CD4-positive, CD25-positive, alpha-beta regulatory T cell (primary cell): ENCODE measurements at regions not wholly inside any gene's neighbourhood (a gene's known extent, or its start where the extent isn't known, plus 50 kb on each side); places are given as distances from the start of the nearest gene placed in this dataset.

Experiments
- ATAC-seq, 2 donors: fragments of 150-1000 bp; cut with Tn5 transposase; one replicate each; pipeline ENCODE4 v1.10.0; 2021; ENCODE audit warnings: low read depth in 2 of 2, moderate number of reproducible peaks in 2 of 2, moderate library complexity in 1 of 2
- DNase-seq, 3 donors: peaks; one replicate each; pipeline versions ENCODE4 v3.0.0 to v3.0.0-alpha.2; 2012 to 2022; ENCODE audit warnings: mixed read lengths in 1 of 3
- H3K27ac ChIP-seq: one replicate; pipeline ENCODE4 v1.7.0; 2013; ENCODE audit warnings: mild to moderate bottlenecking, low read length; ENCODE audit not compliant: insufficient read depth, poor library complexity, severe bottlenecking
- H3K27me3 ChIP-seq: one replicate; pipeline ENCODE4 v1.7.0; 2013; ENCODE audit warnings: low read length; ENCODE audit not compliant: control insufficient read depth, insufficient read depth
- H3K36me3 ChIP-seq: one replicate; pipeline ENCODE4 v1.7.0; 2013; ENCODE audit warnings: mild to moderate bottlenecking, low read length, moderate library complexity; ENCODE audit not compliant: control insufficient read depth, insufficient read depth
- H3K4me1 ChIP-seq: 2 replicates; pipeline ENCODE4 v1.7.0; 2013; ENCODE audit warnings: mild to moderate bottlenecking, low read length; ENCODE audit not compliant: insufficient read depth, control insufficient read depth, poor library complexity, severe bottlenecking
- H3K4me3 ChIP-seq: one replicate; pipeline ENCODE4 v1.7.0; 2013; ENCODE audit warnings: low read depth, mild to moderate bottlenecking, low read length, moderate library complexity
- H3K9me3 ChIP-seq, 2 experiments: 1 replicate in 1 of 2; 2 replicates in 1 of 2; pipeline ENCODE4 v1.7.0; 2013; ENCODE audit warnings: low read length in 2 of 2, mild to moderate bottlenecking in 1 of 2, moderate library complexity in 1 of 2; ENCODE audit not compliant: control insufficient read depth in 2 of 2
- H3K27ac Mint-ChIP-seq, 3 donors: one replicate each; pipeline ENCODE4 v1.8.0; 2020 to 2022; ENCODE audit warnings: mild to moderate bottlenecking in 3 of 3, mixed read lengths in 3 of 3, moderate library complexity in 2 of 3
- H3K27me3 Mint-ChIP-seq: one replicate; pipeline ENCODE4 v1.8.0; 2022; ENCODE audit warnings: mild to moderate bottlenecking, mixed read lengths
- H3K36me3 Mint-ChIP-seq: one replicate; pipeline ENCODE4 v1.8.0; 2020; ENCODE audit warnings: mixed read lengths
- H3K4me1 Mint-ChIP-seq, 4 donors: one replicate each; pipeline ENCODE4 v1.8.0; 2020 to 2022; ENCODE audit warnings: mixed read lengths in 4 of 4, mild to moderate bottlenecking in 1 of 4
- H3K4me3 Mint-ChIP-seq, 4 donors: one replicate each; pipeline ENCODE4 v1.8.0; 2020 to 2022; ENCODE audit warnings: mild to moderate bottlenecking in 4 of 4, mixed read lengths in 4 of 4, moderate library complexity in 3 of 4
- H3K9me3 Mint-ChIP-seq, 7 donors: one replicate each; pipeline ENCODE4 v1.8.0; 2020 to 2022; ENCODE audit warnings: mixed read lengths in 7 of 7, mild to moderate bottlenecking in 3 of 7, moderate library complexity in 2 of 7

GRCh38 chr6:6497541-6497940 is 91.0 kb upstream of the LY86 start:
- no peaks in the 10 kb centered on the region for H3K4me1 Mint-ChIP-seq
- H3K4me1 ChIP-seq, result no peaks in the 10 kb centered on the region
- ATAC-seq, result no peak
- no peak overlapping the region for H3K4me3 Mint-ChIP-seq
- H3K27me3 ChIP-seq, result no peaks in the 10 kb centered on the region
- no peak overlapping the region for H3K27ac ChIP-seq
- H3K36me3 Mint-ChIP-seq, result no peaks in the 10 kb centered on the region
- no peak overlapping the region for H3K4me3 ChIP-seq
- no peaks in the 10 kb centered on the region for H3K9me3 ChIP-seq
- no peak for DNase-seq
- H3K36me3 ChIP-seq, result no peaks in the 10 kb centered on the region
- peaks cover 0 to 1% (median 0%) of the 10 kb centered on the region in 7 donors for H3K9me3 Mint-ChIP-seq
- peaks cover 6% of the 10 kb centered on the region for H3K27me3 Mint-ChIP-seq
- H3K27ac Mint-ChIP-seq, result no peak overlapping the region

DNA sequence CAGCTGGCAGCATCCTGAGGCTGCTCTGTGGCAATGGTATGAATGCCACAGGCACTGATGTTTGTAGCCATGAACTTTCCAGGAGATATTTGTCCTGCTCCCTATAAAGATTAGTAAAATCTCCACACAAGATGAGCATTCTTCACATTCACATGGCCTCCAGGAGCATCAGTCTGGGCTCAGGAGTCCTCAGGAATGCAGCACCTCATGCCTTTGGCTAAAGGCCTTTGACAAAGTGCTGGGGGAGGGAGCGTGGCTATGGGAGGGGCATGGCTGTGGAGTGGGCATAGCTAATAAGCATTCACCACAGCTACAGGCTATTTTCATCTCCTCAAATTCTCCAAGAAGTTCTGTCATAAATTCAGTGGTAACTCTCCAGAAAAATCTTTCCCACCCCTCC is 90.5 kb upstream of the LY86 start:
- H3K4me3 Mint-ChIP-seq, result no peak overlapping the region
- H3K9me3 Mint-ChIP-seq, result peaks cover 0 to 1% (median 0%) of the 10 kb centered on the region in 7 donors
- Histone ChIP-seq H3K27me3 (no peaks in the 10 kb centered on the region), H3K27ac (no peak overlapping the region), H3K4me3 (no peak overlapping the region), H3K4me1 (no peaks in the 10 kb centered on the region), H3K36me3 (no peaks in the 10 kb centered on the region), H3K9me3 (no peaks in the 10 kb centered on the region)
- no peak overlapping the region for H3K27ac Mint-ChIP-seq
- no peak for ATAC-seq
- no peaks in the 10 kb centered on the region for H3K36me3 Mint-ChIP-seq
- DNase-seq, result no peak
- no peaks in the 10 kb centered on the region for H3K4me1 Mint-ChIP-seq
- H3K27me3 Mint-ChIP-seq, result peaks cover 7% of the 10 kb centered on the region

GRCh38 chr6:6503191-6503590 is 85.3 kb upstream of the LY86 start:
- no peak for DNase-seq
- Mint-ChIP-seq H3K27me3 (peaks cover 17% of the 10 kb centered on the region), H3K27ac (no peak overlapping the region), H3K9me3 (peaks cover 0 to 4% (median 0%) of the 10 kb centered on the region in 7 donors), H3K4me3 (no peak overlapping the region), H3K4me1 (no peaks in the 10 kb centered on the region), H3K36me3 (no peaks in the 10 kb centered on the region)
- no peaks in the 10 kb centered on the region for H3K36me3 ChIP-seq
- no peak overlapping the region for H3K27ac ChIP-seq
- no peak for ATAC-seq
- H3K9me3 ChIP-seq, result no peaks in the 10 kb centered on the region
- H3K27me3 ChIP-seq, result no peaks in the 10 kb centered on the region
- no peak overlapping the region for H3K4me3 ChIP-seq
- no peaks in the 10 kb centered on the region for H3K4me1 ChIP-seq

GRCh38 chr6:6505111-6505510 is 83.4 kb upstream of the LY86 start:
- Histone ChIP-seq H3K4me1 (no peaks in the 10 kb centered on the region), H3K27ac (no peak overlapping the region), H3K4me3 (no peak overlapping the region), H3K36me3 (no peaks in the 10 kb centered on the region), H3K27me3 (no peaks in the 10 kb centered on the region), H3K9me3 (no peaks in the 10 kb centered on the region)
- DNase-seq, result no peak
- no peaks in the 10 kb centered on the region for H3K4me1 Mint-ChIP-seq
- H3K9me3 Mint-ChIP-seq, result peaks cover 0 to 5% (median 1%) of the 10 kb centered on the region in 7 donors
- peaks cover 26% of the 10 kb centered on the region for H3K27me3 Mint-ChIP-seq
- no peak overlapping the region for H3K4me3 Mint-ChIP-seq
- no peak for ATAC-seq
- H3K27ac Mint-ChIP-seq, result peak overlapping the region in 1 of 3 donors; percentile 21
- no peaks in the 10 kb centered on the region for H3K36me3 Mint-ChIP-seq

GRCh38 chr6:6508643-6509042 is 79.9 kb upstream of the LY86 start:
- no peaks in the 10 kb centered on the region for H3K9me3 ChIP-seq
- H3K4me3 Mint-ChIP-seq, result no peak overlapping the region
- no peak overlapping the region for H3K27ac Mint-ChIP-seq
- H3K27ac ChIP-seq, result no peak overlapping the region
- no peak for ATAC-seq
- H3K4me1 ChIP-seq, result no peaks in the 10 kb centered on the region
- H3K36me3 ChIP-seq, result no peaks in the 10 kb centered on the region
- H3K4me1 Mint-ChIP-seq, result no peaks in the 10 kb centered on the region
- no peaks in the 10 kb centered on the region for H3K36me3 Mint-ChIP-seq
- DNase-seq, result no peak
- H3K4me3 ChIP-seq, result no peak overlapping the region
- H3K27me3 Mint-ChIP-seq, result peaks cover 17% of the 10 kb centered on the region
- H3K27me3 ChIP-seq, result no peaks in the 10 kb centered on the region
- peaks cover 0 to 5% (median 0%) of the 10 kb centered on the region in 7 donors for H3K9me3 Mint-ChIP-seq

GRCh38 chr6:6509284-6509683 is 79.2 kb upstream of the LY86 start:
- no peaks in the 10 kb centered on the region for H3K36me3 ChIP-seq
- H3K27ac Mint-ChIP-seq, result no peak overlapping the region
- H3K4me3 ChIP-seq, result no peak overlapping the region
- no peaks in the 10 kb centered on the region for H3K9me3 ChIP-seq
- DNase-seq, result no peak
- peaks cover 14% of the 10 kb centered on the region for H3K27me3 Mint-ChIP-seq
- no peaks in the 10 kb centered on the region for H3K36me3 Mint-ChIP-seq
- H3K4me3 Mint-ChIP-seq, result no peak overlapping the region
- no peak for ATAC-seq
- no peaks in the 10 kb centered on the region for H3K4me1 ChIP-seq
- H3K27me3 ChIP-seq, result no peaks in the 10 kb centered on the region
- H3K27ac ChIP-seq, result no peak overlapping the region
- H3K9me3 Mint-ChIP-seq, result peaks cover 0 to 5% (median 0%) of the 10 kb centered on the region in 7 donors
- H3K4me1 Mint-ChIP-seq, result no peaks in the 10 kb centered on the region

- no peak overlapping the region for H3K27ac ChIP-seq
- peaks cover 27% of the 10 kb centered on the region for H3K27me3 Mint-ChIP-seq
- no peaks in the 10 kb centered on the region for H3K36me3 ChIP-seq
- peaks cover 2% of the 10 kb centered on the region for H3K27me3 ChIP-seq
- DNase-seq (no peak), ATAC-seq (no peak)
- no peak overlapping the region for H3K4me3 ChIP-seq
- no peaks in the 10 kb centered on the region for H3K36me3 Mint-ChIP-seq
- H3K27ac Mint-ChIP-seq, result no peak overlapping the region
- H3K4me3 Mint-ChIP-seq, result no peak overlapping the region
- peaks cover 0 to 5% (median 0%) of the 10 kb centered on the region in 7 donors for H3K9me3 Mint-ChIP-seq
- H3K4me1 ChIP-seq, result no peaks in the 10 kb centered on the region
- H3K9me3 ChIP-seq, result no peaks in the 10 kb centered on the region
- H3K4me1 Mint-ChIP-seq, result peaks cover 0 to 6% (median 4%) of the 10 kb centered on the region in 4 donors
Observed at GRCh38 chr6:6512711-6513110, 75.8 kb upstream of the LY86 start.

DNA sequence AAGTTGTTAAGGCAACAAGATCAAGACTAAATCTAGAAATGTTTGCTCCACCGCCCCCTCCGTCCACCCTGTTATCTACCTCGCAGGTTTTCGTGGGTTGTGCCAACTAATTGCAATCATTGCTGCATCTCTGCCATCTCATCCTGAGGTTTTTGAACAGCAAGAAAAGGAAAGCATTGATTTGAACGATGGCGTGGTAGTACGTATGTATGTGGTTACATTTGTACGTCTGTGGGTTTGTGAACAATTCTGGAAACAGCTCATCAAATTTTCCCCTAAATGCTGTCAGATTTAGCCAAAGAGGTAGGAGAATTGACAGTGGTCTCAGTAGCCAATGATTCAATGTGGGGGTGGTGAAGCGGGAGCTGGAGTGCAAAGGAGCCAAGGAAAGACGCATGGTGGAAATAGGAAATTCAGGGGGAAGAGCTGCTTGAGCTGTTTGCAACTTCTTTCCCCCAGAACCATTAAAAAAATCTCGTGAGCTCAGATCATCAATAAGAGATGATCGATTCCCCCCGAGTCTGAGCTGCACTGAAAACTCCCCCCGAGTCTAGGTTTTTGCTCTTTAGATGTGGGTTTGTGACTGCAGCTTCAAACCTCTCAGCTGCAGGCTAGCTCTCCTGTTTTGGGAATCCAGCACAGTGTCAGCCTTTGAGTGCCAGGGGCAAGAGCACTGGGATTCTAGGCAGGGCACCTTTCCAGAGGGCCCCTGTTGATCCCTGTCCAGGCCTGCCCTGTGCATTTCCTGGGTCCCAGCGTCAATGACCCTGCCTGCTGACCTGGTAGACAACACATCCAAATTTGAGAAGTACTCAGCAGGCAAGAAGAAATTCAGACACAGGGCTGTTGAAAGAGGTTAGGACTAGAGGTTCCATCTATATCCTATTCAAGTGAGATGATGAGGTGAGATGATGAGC is 72.6 kb upstream of the LY86 start:
- Histone ChIP-seq H3K9me3 (no peaks in the 10 kb centered on the region), H3K27ac (no peak overlapping the region), H3K36me3 (no peaks in the 10 kb centered on the region), H3K4me3 (no peak overlapping the region), H3K27me3 (peaks cover 2% of the 10 kb centered on the region), H3K4me1 (no peaks in the 10 kb centered on the region)
- no peak overlapping the region for H3K4me3 Mint-ChIP-seq
- ATAC-seq (no peak), DNase-seq (peak in 2 of 3 donors; percentile 4 to 21)
- peaks cover 23% of the 10 kb centered on the region for H3K27me3 Mint-ChIP-seq
- H3K9me3 Mint-ChIP-seq, result peaks cover 0 to 2% (median 0%) of the 10 kb centered on the region in 7 donors
- peaks cover 0 to 10% (median 5%) of the 10 kb centered on the region in 4 donors for H3K4me1 Mint-ChIP-seq
- no peaks in the 10 kb centered on the region for H3K36me3 Mint-ChIP-seq
- peak overlapping the region in 1 of 3 donors; percentile 29 for H3K27ac Mint-ChIP-seq
